Loucy (cell line): ENCODE measurements at regions not wholly inside any gene's neighbourhood (a gene's known extent, or its start where the extent isn't known, plus 50 kb on each side); places are given as distances from the start of the nearest gene placed in this dataset.

Experiments
- H2AFZ ChIP-seq: fragments of 200-600 bp; sonication (generic); 2 replicates; pipeline ENCODE4 v1.6.0; 2016; ENCODE audit warnings: antibody characterized with exemption, mild to moderate bottlenecking, low read length, moderate library complexity
- H3F3A ChIP-seq: fragments of 200-600 bp; 2 replicates; pipeline ENCODE4 v1.6.0; 2016; ENCODE audit warnings: antibody characterized with exemption, low read depth, mild to moderate bottlenecking
- H3K27me3 ChIP-seq: fragments of 200-600 bp; sonication (generic); 2 replicates; pipeline ENCODE4 v1.6.1; 2014; ENCODE audit warnings: low read length, mild to moderate bottlenecking; ENCODE audit not compliant: insufficient read depth, poor library complexity, severe bottlenecking
- H3K36me3 ChIP-seq: fragments of 200-600 bp; sonication (generic); 2 replicates; pipeline ENCODE4 v1.6.1; 2016; ENCODE audit warnings: low read length; ENCODE audit not compliant: insufficient read depth
- H3K4me1 ChIP-seq: fragments of 200-600 bp; sonication (generic); 2 replicates; pipeline ENCODE4 v1.5.1; 2014; ENCODE audit warnings: low read length, mild to moderate bottlenecking; ENCODE audit not compliant: insufficient read depth, poor library complexity, severe bottlenecking
- H3K4me2 ChIP-seq: fragments of 200-600 bp; sonication (generic); 2 replicates; pipeline ENCODE4 v1.6.0; 2014; ENCODE audit warnings: antibody characterized with exemption, low read length, low read depth, mild to moderate bottlenecking; ENCODE audit not compliant: poor library complexity, severe bottlenecking
- H3K4me3 ChIP-seq: fragments of 200-600 bp; sonication (generic); 2 replicates; pipeline ENCODE4 v1.5.1; 2014; ENCODE audit warnings: low read length, mild to moderate bottlenecking, mixed read lengths; ENCODE audit not compliant: poor library complexity, severe bottlenecking
- H3K79me2 ChIP-seq: fragments of 200-600 bp; sonication (generic); 2 replicates; pipeline ENCODE4 v1.6.1; 2014; ENCODE audit warnings: low read length; ENCODE audit not compliant: insufficient read depth
- H3K9ac ChIP-seq: fragments of 200-600 bp; sonication (generic); 2 replicates; pipeline ENCODE4 v1.6.0; 2014; ENCODE audit warnings: mild to moderate bottlenecking, low read depth, low read length, moderate library complexity; ENCODE audit not compliant: poor library complexity, severe bottlenecking
- H3K9me2 ChIP-seq: fragments of 200-600 bp; sonication (generic); replicated peaks from 2 replicates; pipeline ENCODE4 v1.6.1; 2016; ENCODE audit warnings: low read depth, low read length, mixed read lengths
- H3K9me3 ChIP-seq: fragments of 200-600 bp; sonication (generic); 2 replicates; pipeline ENCODE4 v1.6.1; 2014; ENCODE audit warnings: mild to moderate bottlenecking, antibody characterized with exemption, low read length, low read depth; ENCODE audit not compliant: insufficient read depth
- H4K20me1 ChIP-seq: fragments of 200-600 bp; sonication (generic); 2 replicates; pipeline ENCODE4 v1.6.0; 2014; ENCODE audit warnings: antibody characterized with exemption, low read length, mild to moderate bottlenecking; ENCODE audit not compliant: insufficient read depth, poor library complexity, severe bottlenecking
- EZH2phosphoT487 ChIP-seq: fragments of 200-600 bp; IDR thresholded peaks from 2 replicates; pipeline ENCODE4 v1.6.1; 2018; ENCODE audit warnings: antibody characterized with exemption, mild to moderate bottlenecking, moderate library complexity, borderline replicate concordance
- TF ChIP-seq, protein P1 (sequence below): fragments of 200-600 bp; sonication (generic); conservative IDR thresholded peaks from 2 replicates; pipeline ENCODE4 v1.5.1; 2014; ENCODE audit warnings: mild to moderate bottlenecking, antibody characterized with exemption, low read length

DNA sequence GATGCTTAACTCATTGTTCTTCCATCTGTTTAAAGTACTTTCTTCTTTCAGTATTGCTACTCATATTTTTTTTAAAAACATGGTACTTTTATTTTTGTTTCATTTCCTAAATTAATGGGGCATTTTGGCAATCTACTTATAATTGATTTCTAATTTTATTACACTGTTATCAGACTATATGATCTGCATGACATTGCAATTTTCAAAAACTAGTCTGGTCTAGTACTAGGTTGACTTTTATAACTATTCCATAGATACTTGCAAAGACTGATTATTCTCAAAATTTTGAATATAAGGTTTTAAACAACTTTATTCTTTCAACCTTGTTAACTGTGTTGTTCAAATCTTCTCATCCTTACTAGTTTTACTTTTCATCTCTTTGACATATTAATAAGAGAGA lies 63.9 kb upstream of the MVB12B start:
- Histone ChIP-seq H3K9ac (no peak overlapping the region), H3K4me1 (no peaks in the 10 kb centered on the region), H3K27me3 (peaks cover 38% of the 10 kb centered on the region), H3K79me2 (no peaks in the 10 kb centered on the region), H3K9me3 (no peaks in the 10 kb centered on the region), H3K4me3 (no peak overlapping the region), H3F3A (no peaks in the 10 kb centered on the region), H2AFZ (no peak overlapping the region), H4K20me1 (no peaks in the 10 kb centered on the region), H3K4me2 (no peak overlapping the region), H3K36me3 (no peaks in the 10 kb centered on the region), H3K9me2 (no peaks in the 10 kb centered on the region)
- TF ChIP-seq, protein P1, sequence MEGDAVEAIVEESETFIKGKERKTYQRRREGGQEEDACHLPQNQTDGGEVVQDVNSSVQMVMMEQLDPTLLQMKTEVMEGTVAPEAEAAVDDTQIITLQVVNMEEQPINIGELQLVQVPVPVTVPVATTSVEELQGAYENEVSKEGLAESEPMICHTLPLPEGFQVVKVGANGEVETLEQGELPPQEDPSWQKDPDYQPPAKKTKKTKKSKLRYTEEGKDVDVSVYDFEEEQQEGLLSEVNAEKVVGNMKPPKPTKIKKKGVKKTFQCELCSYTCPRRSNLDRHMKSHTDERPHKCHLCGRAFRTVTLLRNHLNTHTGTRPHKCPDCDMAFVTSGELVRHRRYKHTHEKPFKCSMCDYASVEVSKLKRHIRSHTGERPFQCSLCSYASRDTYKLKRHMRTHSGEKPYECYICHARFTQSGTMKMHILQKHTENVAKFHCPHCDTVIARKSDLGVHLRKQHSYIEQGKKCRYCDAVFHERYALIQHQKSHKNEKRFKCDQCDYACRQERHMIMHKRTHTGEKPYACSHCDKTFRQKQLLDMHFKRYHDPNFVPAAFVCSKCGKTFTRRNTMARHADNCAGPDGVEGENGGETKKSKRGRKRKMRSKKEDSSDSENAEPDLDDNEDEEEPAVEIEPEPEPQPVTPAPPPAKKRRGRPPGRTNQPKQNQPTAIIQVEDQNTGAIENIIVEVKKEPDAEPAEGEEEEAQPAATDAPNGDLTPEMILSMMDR: no peak
- no peak for TF ChIP-seq EZH2phosphoT487

DNA sequence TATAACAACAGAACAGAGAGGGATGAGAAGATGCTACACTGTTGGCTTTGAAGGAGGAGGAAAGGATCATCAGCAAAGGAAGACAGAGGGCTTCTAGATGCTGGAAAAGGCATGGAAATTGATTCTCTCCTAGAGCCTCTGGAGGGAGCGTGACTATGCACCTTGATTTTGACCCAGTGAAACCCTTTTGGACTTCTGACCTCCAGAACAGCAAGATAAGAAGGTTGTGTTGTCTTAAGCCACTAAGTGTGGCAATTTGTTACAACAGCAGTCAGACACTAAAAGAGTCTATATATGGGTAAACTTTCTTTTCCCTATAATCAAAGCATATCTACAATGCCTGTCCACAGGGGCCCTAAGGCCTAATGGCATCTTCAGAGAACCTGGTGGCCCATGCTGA lies 56.1 kb upstream of the MVB12B start:
- TF ChIP-seq EZH2phosphoT487: no peak
- TF ChIP-seq, protein P1: no peak
- no peak overlapping the region for H3K4me3 ChIP-seq
- H3K27me3 ChIP-seq: peaks cover 24% of the 10 kb centered on the region

DNA sequence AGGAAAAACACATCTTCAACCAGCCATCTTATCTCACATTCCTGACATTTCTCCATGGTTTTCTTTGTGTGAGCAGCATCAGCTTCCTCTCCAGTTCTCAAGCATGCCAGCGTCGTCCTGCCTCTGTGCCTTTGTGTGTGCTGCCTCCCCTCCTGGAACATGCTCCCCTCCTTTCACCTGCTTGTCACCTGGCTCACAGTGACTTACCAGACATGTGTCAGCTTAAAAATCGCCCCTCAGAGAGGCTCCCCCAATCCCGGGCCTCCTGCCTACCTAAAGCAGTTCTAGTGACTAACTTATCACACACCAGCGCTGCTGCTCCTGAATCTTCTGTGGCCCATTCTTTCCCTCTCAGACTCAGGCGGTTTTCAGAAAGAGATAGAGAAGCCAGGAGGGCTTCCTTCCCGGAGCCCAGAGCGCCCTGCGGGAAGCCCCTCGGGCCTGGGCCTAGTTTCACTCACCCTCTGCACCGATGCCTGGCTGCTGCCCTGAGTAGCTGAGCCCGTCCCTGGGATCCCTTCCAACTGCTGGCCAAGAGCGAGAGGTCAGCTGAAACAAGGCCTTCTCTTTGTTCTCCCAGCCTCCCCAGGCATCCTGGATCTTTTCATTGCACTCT lies 51.1 kb upstream of the MVB12B start:
- Histone ChIP-seq H3K36me3 (no peaks in the 10 kb centered on the region), H3K27me3 (no peaks in the 10 kb centered on the region), H4K20me1 (no peaks in the 10 kb centered on the region), H3K4me1 (no peaks in the 10 kb centered on the region), H3K79me2 (no peaks in the 10 kb centered on the region), H3F3A (no peaks in the 10 kb centered on the region), H3K9me2 (no peaks in the 10 kb centered on the region), H3K9ac (no peak overlapping the region), H3K4me3 (no peak overlapping the region), H3K9me3 (no peaks in the 10 kb centered on the region), H3K4me2 (no peak overlapping the region), H2AFZ (no peak overlapping the region)
- TF ChIP-seq, protein P1: no peak
- no peak for TF ChIP-seq EZH2phosphoT487

More for the DNA sequence above, 56.1 kb upstream of the MVB12B start:
- no peak overlapping the region for H3K4me2 ChIP-seq
- H3F3A ChIP-seq: no peaks in the 10 kb centered on the region
- H4K20me1 ChIP-seq: no peaks in the 10 kb centered on the region
- H3K9ac ChIP-seq: no peak overlapping the region
- no peak overlapping the region for H2AFZ ChIP-seq
- no peaks in the 10 kb centered on the region for H3K4me1 ChIP-seq
- H3K36me3 ChIP-seq: no peaks in the 10 kb centered on the region
- H3K9me3 ChIP-seq: no peaks in the 10 kb centered on the region
- no peaks in the 10 kb centered on the region for H3K9me2 ChIP-seq
- H3K79me2 ChIP-seq: no peaks in the 10 kb centered on the region
